ENCODE measurements at regions not wholly inside any gene's neighbourhood (a gene's known extent, or its start where the extent isn't known, plus 50 kb on each side); places are given as distances from the start of the nearest gene placed in this dataset.

DNA sequence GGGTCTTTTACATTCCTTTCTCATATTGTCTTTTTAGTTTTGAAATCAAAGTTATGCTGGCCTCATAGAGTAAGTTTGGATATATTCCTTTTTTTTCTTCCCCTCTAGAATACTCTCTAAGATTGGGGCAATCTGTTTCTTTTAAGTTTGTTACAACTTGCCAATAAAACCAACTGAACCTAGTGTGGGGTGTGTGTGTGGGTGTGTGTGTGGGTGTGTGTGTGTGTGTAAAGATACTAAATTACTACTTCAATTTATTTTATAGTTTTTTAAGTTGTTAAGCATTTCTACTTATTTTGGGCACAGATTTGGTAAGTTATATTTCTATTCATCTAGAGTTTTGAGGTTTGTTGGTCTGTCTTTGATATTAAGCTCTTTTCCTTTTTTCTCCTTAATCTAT lies 198.2 kb upstream of the TMC3 start:
- TF ChIP-seq POLR2A (IDR thresholded peaks at IDR 0.05) (no peak), EP300 (IDR thresholded peaks at IDR 0.05) (no peak)
- TF ChIP-seq, protein P1, sequence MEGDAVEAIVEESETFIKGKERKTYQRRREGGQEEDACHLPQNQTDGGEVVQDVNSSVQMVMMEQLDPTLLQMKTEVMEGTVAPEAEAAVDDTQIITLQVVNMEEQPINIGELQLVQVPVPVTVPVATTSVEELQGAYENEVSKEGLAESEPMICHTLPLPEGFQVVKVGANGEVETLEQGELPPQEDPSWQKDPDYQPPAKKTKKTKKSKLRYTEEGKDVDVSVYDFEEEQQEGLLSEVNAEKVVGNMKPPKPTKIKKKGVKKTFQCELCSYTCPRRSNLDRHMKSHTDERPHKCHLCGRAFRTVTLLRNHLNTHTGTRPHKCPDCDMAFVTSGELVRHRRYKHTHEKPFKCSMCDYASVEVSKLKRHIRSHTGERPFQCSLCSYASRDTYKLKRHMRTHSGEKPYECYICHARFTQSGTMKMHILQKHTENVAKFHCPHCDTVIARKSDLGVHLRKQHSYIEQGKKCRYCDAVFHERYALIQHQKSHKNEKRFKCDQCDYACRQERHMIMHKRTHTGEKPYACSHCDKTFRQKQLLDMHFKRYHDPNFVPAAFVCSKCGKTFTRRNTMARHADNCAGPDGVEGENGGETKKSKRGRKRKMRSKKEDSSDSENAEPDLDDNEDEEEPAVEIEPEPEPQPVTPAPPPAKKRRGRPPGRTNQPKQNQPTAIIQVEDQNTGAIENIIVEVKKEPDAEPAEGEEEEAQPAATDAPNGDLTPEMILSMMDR (IDR thresholded peaks at IDR 0.05): no peak
- H3K36me3 ChIP-seq: no peaks in the 10 kb centered on the region
- no peaks in the 10 kb centered on the region for H3K4me1 ChIP-seq (ENCODE audit: insufficient read depth)
- H3K4me3 ChIP-seq: no peak overlapping the region
- H3K27me3 ChIP-seq: no peaks in the 10 kb centered on the region
- no peak overlapping the region for H3K27ac ChIP-seq
- H3K9me3 ChIP-seq: no peaks in the 10 kb centered on the region
- intact Hi-C loops (cut with DNase I): no loop called here
- DNase-seq: no peak

GRCh38 chr15:81569286-81570080 lies 195.5 kb upstream of the TMC3 start:
- H3K4me1 ChIP-seq (ENCODE audit: insufficient read depth): no peaks in the 10 kb centered on the region
- H3K36me3 ChIP-seq: no peaks in the 10 kb centered on the region
- DNase-seq: no peak
- H3K27me3 ChIP-seq: no peaks in the 10 kb centered on the region
- 74 to 82% (median 77%) methylated on average over 4 of the region's 4 CpGs for WGBS, 3 donors
- H3K9me3 ChIP-seq: no peaks in the 10 kb centered on the region
- TF ChIP-seq POLR2A (IDR thresholded peaks at IDR 0.05) (no peak), EP300 (IDR thresholded peaks at IDR 0.05) (no peak)
- TF ChIP-seq, protein P1 (IDR thresholded peaks at IDR 0.05): no peak
- intact Hi-C loops (cut with DNase I): no loop called here
- H3K4me3 ChIP-seq: no peak overlapping the region
- no peak overlapping the region for H3K27ac ChIP-seq

- no peaks in the 10 kb centered on the region for H3K4me1 ChIP-seq (ENCODE audit: insufficient read depth)
- TF ChIP-seq, protein P1 (IDR thresholded peaks at IDR 0.05): no peak
- TF ChIP-seq EP300 (IDR thresholded peaks at IDR 0.05) (no peak), POLR2A (IDR thresholded peaks at IDR 0.05) (no peak)
- H3K4me3 ChIP-seq: no peak overlapping the region
- WGBS, 3 donors: 74 to 83% (median 82%) methylated on average over 4 of the region's 4 CpGs
- DNase-seq: no peak
- no peak overlapping the region for H3K27ac ChIP-seq
- intact Hi-C loops (cut with DNase I): no loop called here
- no peaks in the 10 kb centered on the region for H3K9me3 ChIP-seq
- H3K27me3 ChIP-seq: no peaks in the 10 kb centered on the region
- H3K36me3 ChIP-seq: no peaks in the 10 kb centered on the region
Observed at GRCh38 chr15:81567924-81568323, 193.9 kb upstream of the TMC3 start.

DNA sequence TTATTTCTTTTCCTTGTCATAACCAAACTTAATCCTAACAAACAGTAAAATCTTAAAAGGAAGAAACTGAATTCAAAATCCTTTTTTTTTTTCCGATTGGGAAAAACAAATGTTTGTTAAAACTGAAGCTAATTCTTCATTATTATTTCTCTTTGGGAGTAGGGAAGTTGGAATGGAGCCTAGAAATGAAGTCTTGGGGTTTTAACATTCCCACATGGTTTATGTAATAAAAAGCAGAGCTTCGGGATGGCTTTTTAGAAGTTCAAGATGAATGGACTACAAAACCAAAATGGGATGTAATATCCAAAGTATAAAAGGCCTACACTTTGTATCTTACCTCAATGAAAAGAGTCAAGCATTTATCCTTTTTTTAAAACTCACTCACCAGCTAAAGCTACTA lies 189.0 kb upstream of the TMC3 start:
- no peaks in the 10 kb centered on the region for H3K27me3 ChIP-seq
- H3K9me3 ChIP-seq: no peaks in the 10 kb centered on the region
- DNase-seq: no peak
- no peak for TF ChIP-seq POLR2A (IDR thresholded peaks at IDR 0.05)
- TF ChIP-seq, protein P1 (IDR thresholded peaks at IDR 0.05): no peak
- TF ChIP-seq EP300 (IDR thresholded peaks at IDR 0.05): no peak
- no peak overlapping the region for H3K27ac ChIP-seq
- intact Hi-C loops (cut with DNase I): no loop called here
- H3K36me3 ChIP-seq: no peaks in the 10 kb centered on the region
- H3K4me1 ChIP-seq (ENCODE audit: insufficient read depth): peaks cover 3% of the 10 kb centered on the region
- WGBS, 3 donors: 8 to 9% (median 8%) methylated on average over 2 of the region's 2 CpGs
- H3K4me3 ChIP-seq: no peak overlapping the region
